GM23248 (cell line): ENCODE measurements at regions not wholly inside any gene's neighbourhood (a gene's known extent, or its start where the extent isn't known, plus 50 kb on each side); places are given as distances from the start of the nearest gene placed in this dataset.

ENCODE experiments used
- EZH2 ChIP-seq: fragments of 200-600 bp; sonication (generic); IDR thresholded peaks from 2 replicates; pipeline ENCODE4 v1.6.1; 2018; ENCODE audit warnings: antibody characterized with exemption, mild to moderate bottlenecking; ENCODE audit not compliant: insufficient read depth, poor library complexity, severe bottlenecking
- EZH2phosphoT487 ChIP-seq: fragments of 200-600 bp; sonication (generic); IDR thresholded peaks from 2 replicates; pipeline ENCODE4 v1.6.1; 2018; ENCODE audit warnings: antibody characterized with exemption, moderate library complexity, mild to moderate bottlenecking, low read depth; ENCODE audit not compliant: insufficient read depth

DNA sequence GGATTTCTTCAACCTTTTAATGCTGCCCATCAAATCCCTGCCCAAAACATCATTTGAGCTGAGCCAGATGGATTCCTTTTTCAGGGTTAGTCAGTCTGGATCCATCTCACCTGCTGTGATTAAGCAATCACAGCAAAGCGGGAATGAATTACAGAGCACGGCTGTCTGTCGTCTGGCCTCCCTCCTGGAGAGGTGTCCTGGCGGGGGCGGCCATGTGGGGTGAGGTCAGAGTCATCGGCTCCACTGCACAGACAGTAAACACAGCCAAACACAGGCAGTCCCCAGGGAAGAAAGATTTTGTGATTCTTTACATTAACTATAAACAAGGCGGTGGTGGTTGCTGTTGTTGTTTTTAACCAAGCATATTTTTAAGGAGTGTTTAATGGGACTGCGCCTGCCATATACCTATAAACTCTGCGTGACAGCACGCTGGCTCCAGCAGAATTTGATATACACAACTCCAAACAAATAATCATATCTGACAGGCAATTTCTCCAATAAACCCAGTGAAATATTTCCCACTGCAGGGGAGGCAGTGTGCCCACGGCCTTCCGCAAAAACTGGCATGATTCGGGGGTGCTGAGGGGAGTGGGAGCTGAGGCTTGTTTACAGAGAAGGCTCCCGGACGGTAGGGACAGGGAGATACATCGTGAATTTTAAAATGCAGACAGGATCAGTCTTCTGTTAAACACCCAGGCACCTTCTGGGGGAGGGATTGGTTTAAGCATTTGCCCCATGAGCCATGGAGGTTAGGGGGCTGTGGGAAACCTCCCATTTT, 232.0 kb upstream of the PMEPA1 start:
- no peak for TF ChIP-seq EZH2phosphoT487
- TF ChIP-seq EZH2: no peak
